HEK293 (cell line): ENCODE measurements at regions not wholly inside any gene's neighbourhood (a gene's known extent, or its start where the extent isn't known, plus 50 kb on each side); places are given as distances from the start of the nearest gene placed in this dataset.

Source experiments
- FEZF1 ChIP-seq: fragments of 450-650 bp; formaldehyde crosslinking; IDR thresholded peaks from 2 replicates; pipeline ENCODE4 v1.5.1; 2016; ENCODE audit warnings: missing biosample characterization, missing genetic modification characterization
- TRIM28 ChIP-seq: IDR thresholded peaks from 2 replicates; pipeline ENCODE4 v1.6.1; 2011; ENCODE audit warnings: low read length, control low read depth, borderline replicate concordance
- ZNF248 ChIP-seq: fragments of 450-650 bp; formaldehyde crosslinking; IDR thresholded peaks from 2 replicates; pipeline ENCODE4 v1.5.1; 2017; ENCODE audit warnings: missing biosample characterization, missing genetic modification characterization
- ZNF37A ChIP-seq: fragments of 450-650 bp; IDR thresholded peaks from 2 replicates; pipeline ENCODE4 v1.5.1; 2018; ENCODE audit warnings: missing biosample characterization, missing genetic modification characterization
- ZNF404 ChIP-seq: fragments of 450-650 bp; formaldehyde crosslinking; IDR thresholded peaks from 2 replicates; pipeline ENCODE4 v1.5.1; 2017; ENCODE audit warnings: missing biosample characterization, missing genetic modification characterization
- TF ChIP-seq, protein P1 (sequence below): fragments of 450-650 bp; formaldehyde crosslinking; IDR thresholded peaks from 2 replicates; pipeline ENCODE4 v1.5.1; 2016; ENCODE audit warnings: missing biosample characterization, missing genetic modification characterization
- TF ChIP-seq, protein P2 (sequence below): fragments of 450-650 bp; IDR thresholded peaks from 2 replicates; pipeline ENCODE4 v1.5.1; 2018; ENCODE audit warnings: missing biosample characterization, mild to moderate bottlenecking, missing genetic modification characterization

GRCh38 chr12:127273626-127274025 is 993.3 kb upstream of the TMEM132C start:
- TF ChIP-seq, protein P1, sequence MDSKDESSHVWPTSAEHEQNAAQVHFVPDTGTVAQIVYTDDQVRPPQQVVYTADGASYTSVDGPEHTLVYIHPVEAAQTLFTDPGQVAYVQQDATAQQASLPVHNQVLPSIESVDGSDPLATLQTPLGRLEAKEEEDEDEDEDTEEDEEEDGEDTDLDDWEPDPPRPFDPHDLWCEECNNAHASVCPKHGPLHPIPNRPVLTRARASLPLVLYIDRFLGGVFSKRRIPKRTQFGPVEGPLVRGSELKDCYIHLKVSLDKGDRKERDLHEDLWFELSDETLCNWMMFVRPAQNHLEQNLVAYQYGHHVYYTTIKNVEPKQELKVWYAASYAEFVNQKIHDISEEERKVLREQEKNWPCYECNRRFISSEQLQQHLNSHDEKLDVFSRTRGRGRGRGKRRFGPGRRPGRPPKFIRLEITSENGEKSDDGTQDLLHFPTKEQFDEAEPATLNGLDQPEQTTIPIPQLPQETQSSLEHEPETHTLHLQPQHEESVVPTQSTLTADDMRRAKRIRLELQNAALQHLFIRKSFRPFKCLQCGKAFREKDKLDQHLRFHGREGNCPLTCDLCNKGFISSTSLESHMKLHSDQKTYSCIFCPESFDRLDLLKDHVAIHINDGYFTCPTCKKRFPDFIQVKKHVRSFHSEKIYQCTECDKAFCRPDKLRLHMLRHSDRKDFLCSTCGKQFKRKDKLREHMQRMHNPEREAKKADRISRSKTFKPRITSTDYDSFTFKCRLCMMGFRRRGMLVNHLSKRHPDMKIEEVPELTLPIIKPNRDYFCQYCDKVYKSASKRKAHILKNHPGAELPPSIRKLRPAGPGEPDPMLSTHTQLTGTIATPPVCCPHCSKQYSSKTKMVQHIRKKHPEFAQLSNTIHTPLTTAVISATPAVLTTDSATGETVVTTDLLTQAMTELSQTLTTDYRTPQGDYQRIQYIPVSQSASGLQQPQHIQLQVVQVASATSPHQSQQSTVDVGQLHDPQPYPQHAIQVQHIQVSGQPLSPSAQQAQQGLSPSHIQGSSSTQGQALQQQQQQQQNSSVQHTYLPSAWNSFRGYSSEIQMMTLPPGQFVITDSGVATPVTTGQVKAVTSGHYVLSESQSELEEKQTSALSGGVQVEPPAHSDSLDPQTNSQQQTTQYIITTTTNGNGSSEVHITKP (tag by site-specific recombination), result no peak
- TF ChIP-seq ZNF37A (tag by site-specific recombination), result no peak
- TF ChIP-seq FEZF1 (tag by site-specific recombination), result no peak
- TF ChIP-seq, protein P2, sequence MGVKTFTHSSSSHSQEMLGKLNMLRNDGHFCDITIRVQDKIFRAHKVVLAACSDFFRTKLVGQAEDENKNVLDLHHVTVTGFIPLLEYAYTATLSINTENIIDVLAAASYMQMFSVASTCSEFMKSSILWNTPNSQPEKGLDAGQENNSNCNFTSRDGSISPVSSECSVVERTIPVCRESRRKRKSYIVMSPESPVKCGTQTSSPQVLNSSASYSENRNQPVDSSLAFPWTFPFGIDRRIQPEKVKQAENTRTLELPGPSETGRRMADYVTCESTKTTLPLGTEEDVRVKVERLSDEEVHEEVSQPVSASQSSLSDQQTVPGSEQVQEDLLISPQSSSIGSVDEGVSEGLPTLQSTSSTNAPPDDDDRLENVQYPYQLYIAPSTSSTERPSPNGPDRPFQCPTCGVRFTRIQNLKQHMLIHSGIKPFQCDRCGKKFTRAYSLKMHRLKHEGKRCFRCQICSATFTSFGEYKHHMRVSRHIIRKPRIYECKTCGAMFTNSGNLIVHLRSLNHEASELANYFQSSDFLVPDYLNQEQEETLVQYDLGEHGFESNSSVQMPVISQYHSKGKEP (tag by site-specific recombination), result no peak
- no peak for TF ChIP-seq ZNF248 (tag by site-specific recombination)
- TF ChIP-seq ZNF404 (tag by site-specific recombination), result no peak
- TF ChIP-seq TRIM28, result no peak
